ENCODE measurements at regions not wholly inside any gene's neighbourhood (a gene's known extent, or its start where the extent isn't known, plus 50 kb on each side); places are given as distances from the start of the nearest gene placed in this dataset.

DNA sequence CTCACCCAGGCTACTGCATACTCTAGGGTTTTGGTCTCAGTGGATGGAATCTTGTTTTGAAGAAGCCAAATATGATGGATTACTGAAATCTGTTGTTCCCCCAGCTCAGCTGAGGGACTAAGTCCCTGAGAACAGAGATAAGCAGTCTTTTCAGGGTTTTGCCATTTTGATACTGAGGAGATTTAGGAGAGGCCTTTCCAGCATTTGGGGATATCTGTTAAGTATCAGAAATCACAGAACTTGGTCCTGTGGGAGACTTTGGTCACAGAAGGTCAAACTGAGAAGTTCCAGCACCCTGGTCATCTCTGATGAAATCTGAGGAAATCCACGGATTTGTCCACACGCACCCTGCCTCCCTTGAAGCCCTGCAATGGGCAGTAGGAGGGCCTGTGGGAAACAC lies 181.0 kb upstream of the GADL1 start:
- WGBS, 2 donors = 97 to 100% methylated on average over 2 of the region's 2 CpGs
- no peak for TF ChIP-seq POLR2A (IDR thresholded peaks at IDR 0.05)
- TF ChIP-seq, protein P1, sequence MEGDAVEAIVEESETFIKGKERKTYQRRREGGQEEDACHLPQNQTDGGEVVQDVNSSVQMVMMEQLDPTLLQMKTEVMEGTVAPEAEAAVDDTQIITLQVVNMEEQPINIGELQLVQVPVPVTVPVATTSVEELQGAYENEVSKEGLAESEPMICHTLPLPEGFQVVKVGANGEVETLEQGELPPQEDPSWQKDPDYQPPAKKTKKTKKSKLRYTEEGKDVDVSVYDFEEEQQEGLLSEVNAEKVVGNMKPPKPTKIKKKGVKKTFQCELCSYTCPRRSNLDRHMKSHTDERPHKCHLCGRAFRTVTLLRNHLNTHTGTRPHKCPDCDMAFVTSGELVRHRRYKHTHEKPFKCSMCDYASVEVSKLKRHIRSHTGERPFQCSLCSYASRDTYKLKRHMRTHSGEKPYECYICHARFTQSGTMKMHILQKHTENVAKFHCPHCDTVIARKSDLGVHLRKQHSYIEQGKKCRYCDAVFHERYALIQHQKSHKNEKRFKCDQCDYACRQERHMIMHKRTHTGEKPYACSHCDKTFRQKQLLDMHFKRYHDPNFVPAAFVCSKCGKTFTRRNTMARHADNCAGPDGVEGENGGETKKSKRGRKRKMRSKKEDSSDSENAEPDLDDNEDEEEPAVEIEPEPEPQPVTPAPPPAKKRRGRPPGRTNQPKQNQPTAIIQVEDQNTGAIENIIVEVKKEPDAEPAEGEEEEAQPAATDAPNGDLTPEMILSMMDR (IDR thresholded peaks at IDR 0.05) = no peak
- Histone ChIP-seq H3K27me3 (no peaks in the 10 kb centered on the region), H3K9me3 (no peaks in the 10 kb centered on the region), H3K36me3 (ENCODE audit: low read depth, missing control alignments) (no peaks in the 10 kb centered on the region), H3K27ac (no peak overlapping the region), H3K4me3 (no peak overlapping the region), H3K4me1 (no peaks in the 10 kb centered on the region)
- intact Hi-C loops (cut with DNase I; ENCODE audit: low total_unique reads) = no loop called here
- no peak for DNase-seq

DNA sequence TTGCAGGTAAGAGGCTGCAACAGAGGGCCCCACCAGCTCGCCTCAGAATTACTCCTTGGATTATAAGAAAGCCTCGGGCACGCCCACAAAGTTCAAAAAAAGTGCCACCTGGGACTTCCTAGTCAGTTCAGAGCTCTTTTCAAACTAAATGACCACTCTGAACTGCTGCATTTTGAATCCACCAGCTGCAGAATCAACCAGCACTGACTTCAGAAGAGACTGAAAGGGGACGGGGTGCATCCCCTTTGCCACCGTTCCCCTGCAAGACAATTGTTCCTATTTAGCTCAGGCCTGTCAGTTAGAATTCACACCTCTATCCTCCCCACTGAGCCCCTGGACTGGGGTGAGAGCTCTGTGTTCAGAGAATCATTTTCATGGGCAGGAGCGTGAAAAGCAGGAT lies 181.4 kb upstream of the GADL1 start:
- no peak overlapping the region for H3K4me3 ChIP-seq
- no peaks in the 10 kb centered on the region for H3K4me1 ChIP-seq
- intact Hi-C loops (cut with DNase I; ENCODE audit: low total_unique reads) = no loop called here
- H3K9me3 ChIP-seq = no peaks in the 10 kb centered on the region
- no peak overlapping the region for H3K27ac ChIP-seq
- H3K36me3 ChIP-seq (ENCODE audit: low read depth, missing control alignments) = no peaks in the 10 kb centered on the region
- H3K27me3 ChIP-seq = no peaks in the 10 kb centered on the region
- TF ChIP-seq POLR2A (IDR thresholded peaks at IDR 0.05) = no peak
- TF ChIP-seq, protein P1 (IDR thresholded peaks at IDR 0.05) = no peak
- 77 to 84% methylated on average over 6 of the region's 6 CpGs for WGBS, 2 donors
- no peak for DNase-seq

DNA sequence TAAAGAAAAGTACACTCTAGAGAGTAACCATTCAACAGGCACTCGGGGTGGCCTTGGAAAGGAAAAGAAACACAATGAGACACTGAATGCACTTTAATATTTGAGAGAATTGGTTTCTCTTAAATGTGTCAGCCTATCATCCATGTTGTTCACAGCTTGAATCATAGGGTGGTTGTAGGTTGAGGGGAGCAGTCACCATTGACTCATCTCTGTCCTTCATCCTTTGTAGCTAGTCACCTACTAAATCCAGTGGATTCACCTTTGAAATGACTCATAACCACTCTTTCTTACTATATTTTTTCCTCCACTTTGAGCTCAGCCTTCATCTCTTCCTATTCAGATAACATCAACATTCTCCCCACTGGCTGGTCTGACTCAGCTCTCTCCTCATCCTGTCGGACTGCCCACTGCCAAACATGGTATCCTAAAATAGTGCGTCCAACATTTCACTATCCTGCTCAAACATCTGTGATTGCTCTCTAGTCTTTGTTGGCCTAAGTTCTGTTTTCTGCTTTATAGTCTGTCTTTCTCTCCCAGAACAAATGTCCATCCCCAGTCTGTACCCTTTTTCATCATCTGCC lies 182.7 kb upstream of the GADL1 start:
- Histone ChIP-seq H3K9me3 (no peaks in the 10 kb centered on the region), H3K36me3 (ENCODE audit: low read depth, missing control alignments) (no peaks in the 10 kb centered on the region), H3K27me3 (no peaks in the 10 kb centered on the region), H3K4me3 (no peak overlapping the region), H3K27ac (no peak overlapping the region), H3K4me1 (no peaks in the 10 kb centered on the region)
- TF ChIP-seq POLR2A (IDR thresholded peaks at IDR 0.05) = no peak
- TF ChIP-seq, protein P1 (IDR thresholded peaks at IDR 0.05) = no peak
- DNase-seq = no peak
- intact Hi-C loops (cut with DNase I; ENCODE audit: low total_unique reads) = no loop called here
- WGBS, 2 donors = 74 to 81% methylated on average over 3 of the region's 3 CpGs

DNA sequence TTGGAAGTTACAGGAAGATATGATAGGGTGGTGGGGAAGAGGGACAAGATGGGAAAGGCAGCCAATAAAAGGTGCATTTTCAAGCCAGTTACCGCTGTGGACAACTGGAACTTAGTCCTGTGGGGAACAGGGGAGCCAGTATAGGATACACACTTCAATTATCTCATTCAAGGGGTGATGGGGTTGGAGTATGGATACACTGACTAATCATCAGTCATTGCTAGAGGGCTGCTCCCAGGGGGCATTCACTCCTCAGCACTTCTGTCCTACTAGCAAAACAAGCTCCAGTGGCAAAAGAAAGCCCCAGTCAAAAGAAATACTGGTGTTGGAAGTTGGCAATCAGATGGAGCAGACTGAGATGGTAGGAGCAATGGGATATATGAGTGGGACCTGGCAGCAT lies 183.4 kb upstream of the GADL1 start:
- no peak for TF ChIP-seq POLR2A (IDR thresholded peaks at IDR 0.05)
- TF ChIP-seq, protein P1 (IDR thresholded peaks at IDR 0.05) = no peak
- 96 to 100% methylated on average over 1 of the region's 1 CpG for WGBS, 2 donors

DNA sequence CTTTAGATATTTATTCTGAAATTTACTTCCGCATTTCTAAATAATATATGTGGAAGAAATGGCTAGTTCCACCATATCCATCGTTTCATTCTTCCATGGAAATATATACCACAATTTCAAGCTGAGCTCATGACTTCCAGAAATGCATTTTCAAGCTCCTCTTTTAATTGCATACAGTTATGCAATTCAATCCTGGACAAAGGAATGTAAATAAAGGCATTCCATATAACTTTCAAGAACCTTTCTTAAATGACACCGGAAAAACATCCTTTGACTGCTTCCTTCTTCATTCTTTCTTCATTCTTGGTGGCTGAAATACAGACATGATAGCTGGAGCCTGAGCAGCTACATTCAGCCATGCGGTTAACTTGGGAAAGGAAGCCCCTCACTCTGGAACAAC lies 185.2 kb upstream of the GADL1 start:
- TF ChIP-seq POLR2A (IDR thresholded peaks at IDR 0.05) = no peak
- TF ChIP-seq, protein P1 (IDR thresholded peaks at IDR 0.05) = no peak
- no peaks in the 10 kb centered on the region for H3K4me1 ChIP-seq
- H3K4me3 ChIP-seq = no peak overlapping the region
- no peaks in the 10 kb centered on the region for H3K27me3 ChIP-seq
- 89 to 92% methylated on average over 4 of the region's 4 CpGs for WGBS, 2 donors
- H3K27ac ChIP-seq = no peak overlapping the region
- H3K36me3 ChIP-seq (ENCODE audit: low read depth, missing control alignments) = no peaks in the 10 kb centered on the region
- intact Hi-C loops (cut with DNase I; ENCODE audit: low total_unique reads) = no loop called here
- H3K9me3 ChIP-seq = no peaks in the 10 kb centered on the region
- DNase-seq = no peak

More for the DNA sequence above, 183.4 kb upstream of the GADL1 start:
- Histone ChIP-seq H3K4me3 (no peak overlapping the region), H3K36me3 (ENCODE audit: low read depth, missing control alignments) (no peaks in the 10 kb centered on the region), H3K9me3 (no peaks in the 10 kb centered on the region), H3K27me3 (no peaks in the 10 kb centered on the region), H3K27ac (no peak overlapping the region), H3K4me1 (no peaks in the 10 kb centered on the region)
- DNase-seq = no peak
- intact Hi-C loops (cut with DNase I; ENCODE audit: low total_unique reads) = no loop called here
